ENCODE measurements at regions not wholly inside any gene's neighbourhood (a gene's known extent, or its start where the extent isn't known, plus 50 kb on each side); places are given as distances from the start of the nearest gene placed in this dataset.

DNA sequence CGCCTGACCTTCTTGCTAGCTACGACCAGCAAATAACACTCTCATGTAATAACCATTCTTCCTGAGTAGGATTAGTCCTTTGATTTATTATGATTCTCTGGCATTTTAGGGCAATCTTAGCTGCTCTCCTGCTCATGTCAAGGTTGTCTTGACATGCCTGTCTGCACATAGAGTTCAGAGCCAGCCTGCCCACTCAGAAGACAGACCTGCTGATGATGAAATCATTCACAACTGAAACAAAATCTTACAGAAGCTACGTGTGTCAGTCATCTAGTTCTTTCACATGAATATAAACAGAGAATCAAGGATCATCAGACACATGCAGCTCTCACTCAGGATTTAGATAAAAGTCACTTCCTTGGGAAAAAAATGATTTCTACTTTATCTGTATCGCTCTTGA lies 173.6 kb upstream of the LYSMD4 start:
- H3K4me3 ChIP-seq (replicated peaks; ENCODE audit: insufficient read depth, low read length) = no peak overlapping the region
- no peak for TF ChIP-seq POLR2AphosphoS5 (IDR thresholded peaks at IDR 0.05; ENCODE audit: low read depth)
- no peak for TF ChIP-seq GABPA (IDR thresholded peaks at IDR 0.05; ENCODE audit: low read depth)
- TF ChIP-seq, protein P1, sequence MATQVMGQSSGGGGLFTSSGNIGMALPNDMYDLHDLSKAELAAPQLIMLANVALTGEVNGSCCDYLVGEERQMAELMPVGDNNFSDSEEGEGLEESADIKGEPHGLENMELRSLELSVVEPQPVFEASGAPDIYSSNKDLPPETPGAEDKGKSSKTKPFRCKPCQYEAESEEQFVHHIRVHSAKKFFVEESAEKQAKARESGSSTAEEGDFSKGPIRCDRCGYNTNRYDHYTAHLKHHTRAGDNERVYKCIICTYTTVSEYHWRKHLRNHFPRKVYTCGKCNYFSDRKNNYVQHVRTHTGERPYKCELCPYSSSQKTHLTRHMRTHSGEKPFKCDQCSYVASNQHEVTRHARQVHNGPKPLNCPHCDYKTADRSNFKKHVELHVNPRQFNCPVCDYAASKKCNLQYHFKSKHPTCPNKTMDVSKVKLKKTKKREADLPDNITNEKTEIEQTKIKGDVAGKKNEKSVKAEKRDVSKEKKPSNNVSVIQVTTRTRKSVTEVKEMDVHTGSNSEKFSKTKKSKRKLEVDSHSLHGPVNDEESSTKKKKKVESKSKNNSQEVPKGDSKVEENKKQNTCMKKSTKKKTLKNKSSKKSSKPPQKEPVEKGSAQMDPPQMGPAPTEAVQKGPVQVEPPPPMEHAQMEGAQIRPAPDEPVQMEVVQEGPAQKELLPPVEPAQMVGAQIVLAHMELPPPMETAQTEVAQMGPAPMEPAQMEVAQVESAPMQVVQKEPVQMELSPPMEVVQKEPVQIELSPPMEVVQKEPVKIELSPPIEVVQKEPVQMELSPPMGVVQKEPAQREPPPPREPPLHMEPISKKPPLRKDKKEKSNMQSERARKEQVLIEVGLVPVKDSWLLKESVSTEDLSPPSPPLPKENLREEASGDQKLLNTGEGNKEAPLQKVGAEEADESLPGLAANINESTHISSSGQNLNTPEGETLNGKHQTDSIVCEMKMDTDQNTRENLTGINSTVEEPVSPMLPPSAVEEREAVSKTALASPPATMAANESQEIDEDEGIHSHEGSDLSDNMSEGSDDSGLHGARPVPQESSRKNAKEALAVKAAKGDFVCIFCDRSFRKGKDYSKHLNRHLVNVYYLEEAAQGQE (IDR thresholded peaks at IDR 0.05; ENCODE audit: insufficient replicate concordance, low read depth) = no peak
- DNase-seq (ENCODE audit: low read depth in 1 of 2, low spot score in 1 of 2) = no peak
- H3K27me3 ChIP-seq (ENCODE audit: insufficient read depth, poor library complexity, severe bottlenecking) = no peaks in the 10 kb centered on the region
- H3K27ac ChIP-seq (replicated peaks) = no peak overlapping the region

- TF ChIP-seq GABPA (IDR thresholded peaks at IDR 0.05; ENCODE audit: low read depth) (no peak), POLR2AphosphoS5 (IDR thresholded peaks at IDR 0.05; ENCODE audit: low read depth) (no peak), SPI1 (IDR thresholded peaks at IDR 0.05; ENCODE audit: borderline replicate concordance, low read depth) (no peak), CTCF (IDR thresholded peaks at IDR 0.05; ENCODE audit: insufficient read depth, low read length) (no peak)
- TF ChIP-seq, protein P1 (IDR thresholded peaks at IDR 0.05; ENCODE audit: insufficient replicate concordance, low read depth) = no peak
- Histone ChIP-seq H3K27ac (replicated peaks) (no peak overlapping the region), H3K4me3 (replicated peaks; ENCODE audit: insufficient read depth, low read length) (no peak overlapping the region), H3K27me3 (ENCODE audit: insufficient read depth, poor library complexity, severe bottlenecking) (no peaks in the 10 kb centered on the region)
- DNase-seq (ENCODE audit: low read depth in 1 of 2, low spot score in 1 of 2) = no peak
Measured at GRCh38 chr15:99906311-99906710, 173.1 kb upstream of the LYSMD4 start.

DNA sequence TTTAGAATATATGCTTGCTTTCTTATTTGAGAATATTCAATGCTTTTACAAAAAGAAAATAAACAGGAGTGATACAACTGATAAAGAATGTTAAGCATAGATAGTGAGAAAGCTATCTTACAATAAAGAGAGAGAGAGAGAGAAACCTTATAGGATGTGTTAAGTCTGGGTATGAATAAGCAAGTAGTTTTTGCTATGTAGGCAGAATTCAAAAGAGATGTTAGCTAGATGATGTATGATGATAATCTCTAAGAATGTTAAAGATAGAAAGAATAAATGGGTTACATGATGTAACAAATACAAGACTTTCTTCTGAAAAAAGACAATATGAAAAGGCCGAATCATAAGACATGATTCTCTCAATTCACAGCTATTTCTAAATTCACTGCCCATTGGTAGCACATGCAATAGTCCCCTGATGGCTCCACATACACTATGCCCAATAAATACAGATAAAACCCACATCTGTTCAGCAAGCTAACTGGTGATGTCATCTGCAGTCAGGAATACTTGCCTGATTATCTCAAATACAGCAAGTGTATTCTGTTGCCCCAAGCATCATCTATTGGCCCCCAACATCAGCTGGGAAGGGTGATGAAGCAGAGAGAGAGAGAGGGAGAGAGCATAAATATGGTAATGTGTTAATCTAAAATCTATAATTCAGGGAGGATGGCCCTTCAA lies 169.2 kb upstream of the LYSMD4 start:
- Histone ChIP-seq H3K4me3 (replicated peaks; ENCODE audit: insufficient read depth, low read length) (no peak overlapping the region), H3K27ac (replicated peaks) (no peak overlapping the region), H3K27me3 (ENCODE audit: insufficient read depth, poor library complexity, severe bottlenecking) (no peaks in the 10 kb centered on the region)
- no peak for DNase-seq (ENCODE audit: low read depth in 1 of 2, low spot score in 1 of 2)
- no peak for TF ChIP-seq CTCF (IDR thresholded peaks at IDR 0.05; ENCODE audit: insufficient read depth, low read length)
- TF ChIP-seq, protein P1 (IDR thresholded peaks at IDR 0.05; ENCODE audit: insufficient replicate concordance, low read depth) = no peak
- no peak for TF ChIP-seq POLR2AphosphoS5 (IDR thresholded peaks at IDR 0.05; ENCODE audit: low read depth)
- no peak for TF ChIP-seq GABPA (IDR thresholded peaks at IDR 0.05; ENCODE audit: low read depth)
- no peak for TF ChIP-seq SPI1 (IDR thresholded peaks at IDR 0.05; ENCODE audit: borderline replicate concordance, low read depth)

Data from HL-60 (cell line).